HG03439 (cell line): ENCODE measurements at regions not wholly inside any gene's neighbourhood (a gene's known extent, or its start where the extent isn't known, plus 50 kb on each side); places are given as distances from the start of the nearest gene placed in this dataset.

Experiments
- ATAC-seq: cut with Tn5 transposase; IDR thresholded peaks from one replicate; pipeline ENCODE4 v1.9.1; 2021; ENCODE audit warnings: mild to moderate bottlenecking, moderate library complexity; ENCODE audit not compliant: unreplicated experiment

GRCh38 chr2:217329023-217329431 lies 469.2 kb upstream of the TNP1 start:
- ATAC-seq, result no peak

GRCh38 chr2:217328622-217328978 lies 468.7 kb upstream of the TNP1 start:
- no peak for ATAC-seq

- ATAC-seq, result no peak
These were observed 468.2 kb upstream of the TNP1 start for GRCh38 chr2:217327953-217328621.

- no peak for ATAC-seq
These were observed 466.6 kb upstream of the TNP1 start for GRCh38 chr2:217326238-217327022.

GRCh38 chr2:217325816-217326215 lies 466.0 kb upstream of the TNP1 start:
- ATAC-seq, result no peak

GRCh38 chr2:217325251-217325650 lies 465.4 kb upstream of the TNP1 start:
- ATAC-seq, result no peak

- ATAC-seq, result no peak
These were observed 456.9 kb upstream of the TNP1 start for GRCh38 chr2:217316743-217317142.

GRCh38 chr2:217314021-217314460 lies 454.2 kb upstream of the TNP1 start:
- no peak for ATAC-seq

GRCh38 chr2:217313386-217313785 lies 453.5 kb upstream of the TNP1 start:
- ATAC-seq, result no peak

GRCh38 chr2:217309056-217309455 lies 449.2 kb upstream of the TNP1 start:
- no peak for ATAC-seq

- ATAC-seq, result no peak
These were observed 447.2 kb upstream of the TNP1 start for GRCh38 chr2:217307023-217307422.

GRCh38 chr2:217305882-217306281 lies 446.0 kb upstream of the TNP1 start:
- no peak for ATAC-seq

- no peak for ATAC-seq
These were observed 444.7 kb upstream of the TNP1 start for GRCh38 chr2:217304582-217304981.

- ATAC-seq, result no peak
These were observed 443.0 kb upstream of the TNP1 start for GRCh38 chr2:217302856-217303255.

- no peak for ATAC-seq
These were observed 441.5 kb upstream of the TNP1 start for GRCh38 chr2:217301142-217301925.

GRCh38 chr2:217299590-217299989 lies 439.7 kb upstream of the TNP1 start:
- ATAC-seq, result no peak

GRCh38 chr2:217297096-217297495 lies 437.2 kb upstream of the TNP1 start:
- ATAC-seq, result no peak

- no peak for ATAC-seq
These were observed 435.0 kb upstream of the TNP1 start for GRCh38 chr2:217294818-217295217.

- ATAC-seq, result no peak
These were observed 434.3 kb upstream of the TNP1 start for GRCh38 chr2:217294211-217294610.

GRCh38 chr2:217293607-217294006 lies 433.7 kb upstream of the TNP1 start:
- ATAC-seq, result no peak

- ATAC-seq, result no peak
These were observed 433.2 kb upstream of the TNP1 start for GRCh38 chr2:217293046-217293445.

GRCh38 chr2:217291259-217291658 lies 431.4 kb upstream of the TNP1 start:
- no peak for ATAC-seq
